Panc1 (cell line): ENCODE measurements at regions not wholly inside any gene's neighbourhood (a gene's known extent, or its start where the extent isn't known, plus 50 kb on each side); places are given as distances from the start of the nearest gene placed in this dataset.

Source experiments
- POLR2AphosphoS5 ChIP-seq: IDR thresholded peaks from 2 replicates; pipeline ENCODE4 v1.6.1; 2012; ENCODE audit warnings: mild to moderate bottlenecking, low read depth, low read length, moderate library complexity
- TCF7L2 ChIP-seq: IDR thresholded peaks from 2 replicates; pipeline ENCODE4 v1.6.1; 2011; ENCODE audit warnings: mild to moderate bottlenecking, low read depth, low read length, inconsistent platforms
- TF ChIP-seq, protein P1 (sequence below): fragments of 450-650 bp; IDR thresholded peaks from 2 replicates; pipeline ENCODE4 v1.5.1; 2017; ENCODE audit warnings: mild to moderate bottlenecking

DNA sequence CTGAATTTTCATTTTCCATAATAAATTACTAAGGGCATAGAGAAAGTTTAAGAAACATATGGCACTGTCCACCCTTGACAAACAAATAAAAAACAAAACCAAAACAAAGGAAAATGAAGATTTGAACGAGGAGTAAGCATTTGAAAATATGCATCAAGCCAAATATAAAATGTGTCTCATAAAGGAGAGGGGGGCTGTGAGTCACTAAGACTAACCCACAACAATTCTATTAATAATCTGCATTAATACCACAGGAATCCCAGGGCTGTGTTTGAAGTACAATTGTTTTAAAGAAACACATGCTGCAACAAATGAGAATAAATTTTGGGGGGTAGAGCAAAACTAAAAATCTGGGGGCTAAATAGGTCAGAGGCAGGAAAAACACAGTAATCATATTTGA, 53.8 kb upstream of the STK17B start:
- TF ChIP-seq, protein P1, sequence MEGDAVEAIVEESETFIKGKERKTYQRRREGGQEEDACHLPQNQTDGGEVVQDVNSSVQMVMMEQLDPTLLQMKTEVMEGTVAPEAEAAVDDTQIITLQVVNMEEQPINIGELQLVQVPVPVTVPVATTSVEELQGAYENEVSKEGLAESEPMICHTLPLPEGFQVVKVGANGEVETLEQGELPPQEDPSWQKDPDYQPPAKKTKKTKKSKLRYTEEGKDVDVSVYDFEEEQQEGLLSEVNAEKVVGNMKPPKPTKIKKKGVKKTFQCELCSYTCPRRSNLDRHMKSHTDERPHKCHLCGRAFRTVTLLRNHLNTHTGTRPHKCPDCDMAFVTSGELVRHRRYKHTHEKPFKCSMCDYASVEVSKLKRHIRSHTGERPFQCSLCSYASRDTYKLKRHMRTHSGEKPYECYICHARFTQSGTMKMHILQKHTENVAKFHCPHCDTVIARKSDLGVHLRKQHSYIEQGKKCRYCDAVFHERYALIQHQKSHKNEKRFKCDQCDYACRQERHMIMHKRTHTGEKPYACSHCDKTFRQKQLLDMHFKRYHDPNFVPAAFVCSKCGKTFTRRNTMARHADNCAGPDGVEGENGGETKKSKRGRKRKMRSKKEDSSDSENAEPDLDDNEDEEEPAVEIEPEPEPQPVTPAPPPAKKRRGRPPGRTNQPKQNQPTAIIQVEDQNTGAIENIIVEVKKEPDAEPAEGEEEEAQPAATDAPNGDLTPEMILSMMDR = no peak
- no peak for TF ChIP-seq TCF7L2
- no peak for TF ChIP-seq POLR2AphosphoS5
